GM12891 (cell line): ENCODE measurements at regions not wholly inside any gene's neighbourhood (a gene's known extent, or its start where the extent isn't known, plus 50 kb on each side); places are given as distances from the start of the nearest gene placed in this dataset.

Experiments
- POLR2A ChIP-seq: IDR thresholded peaks from 2 replicates; pipeline ENCODE4 v1.6.1; 2011; ENCODE audit warnings: low read depth, low read length, control low read depth
- POLR2AphosphoS5 ChIP-seq: IDR thresholded peaks from 2 replicates; pipeline ENCODE4 v1.6.1; 2011; ENCODE audit warnings: low read depth, low read length, control low read depth

DNA sequence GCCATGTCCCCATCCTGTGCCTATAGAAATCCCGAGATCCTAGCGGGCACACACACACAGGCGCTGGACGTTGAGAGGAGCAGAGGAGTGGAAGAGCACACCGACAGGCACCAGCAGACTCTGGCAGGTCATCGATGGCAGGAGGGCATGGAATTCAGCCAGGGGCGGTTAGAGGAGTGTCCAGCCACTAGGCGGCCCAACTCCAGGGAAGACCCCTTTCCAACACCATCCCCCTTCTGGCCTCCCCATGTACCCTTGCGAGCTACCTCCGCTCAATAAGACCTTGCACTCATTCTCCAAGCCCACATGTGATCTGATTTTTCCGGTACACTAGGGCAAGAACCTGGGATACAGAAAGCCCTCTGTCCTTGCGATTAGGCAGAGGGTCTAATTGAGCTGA, 356.0 kb upstream of the DPP6 start:
- no peak for TF ChIP-seq POLR2A
- TF ChIP-seq POLR2AphosphoS5 = no peak
